Body of pancreas (tissue), 4 donors: ENCODE measurements at regions not wholly inside any gene's neighbourhood (a gene's known extent, or its start where the extent isn't known, plus 50 kb on each side); places are given as distances from the start of the nearest gene placed in this dataset.

Source experiments
- ATAC-seq: fragments of 150-250 bp; one replicate; pipeline ENCODE4 v1.9.1; 2016
- DNase-seq, 4 donors: peaks; one replicate each; pipeline ENCODE4 v3.0.0-alpha.2; 2019
- H3K27ac ChIP-seq, 4 donors: fragments of 200-600 bp; sonication (generic); 1 replicate in 3 of 4; 2 replicates in 1 of 4; pipeline versions ENCODE4 v1.5.1 to v1.6.1; 2016 to 2019; ENCODE audit warnings: mild to moderate bottlenecking in 1 of 4, mixed read lengths in 1 of 4, moderate library complexity in 1 of 4
- H3K27me3 ChIP-seq, 2 donors: fragments of 200-600 bp; sonication (generic); one replicate each; pipeline ENCODE4 v1.6.0; 2016; ENCODE audit warnings: mild to moderate bottlenecking in 1 of 2
- H3K36me3 ChIP-seq, 2 donors: fragments of 200-600 bp; sonication (generic); replicated peaks in 1 of 2; 2 replicates each; pipeline ENCODE4 v1.5.1; 2016; ENCODE audit warnings: low read depth in 2 of 2; ENCODE audit not compliant: insufficient read depth in 1 of 2
- H3K4me1 ChIP-seq: fragments of 200-600 bp; sonication (generic); one replicate; pipeline ENCODE4 v1.6.0; 2016
- H3K4me3 ChIP-seq, 2 donors: fragments of 200-600 bp; sonication (generic); 1 replicate in 1 of 2; 2 replicates in 1 of 2; pipeline ENCODE4 v1.5.1; 2016 to 2019
- H3K9me3 ChIP-seq, 3 donors: fragments of 200-600 bp; sonication (generic); 1 replicate in 2 of 3; 2 replicates in 1 of 3; pipeline ENCODE4 v1.5.1; 2016
- CTCF ChIP-seq, 7 experiments: fragments of 450-650 bp in 4 of 7; fragments of 200-600 bp in 3 of 7; sonication (generic) in 3 of 7; IDR thresholded peaks; one replicate each; pipeline ENCODE4 v1.5.1; 2016 to 2019; ENCODE audit warnings: antibody characterized with exemption in 7 of 7
- POLR2A ChIP-seq, 3 donors: fragments of 450-650 bp; IDR thresholded peaks; one replicate each; pipeline ENCODE4 v1.6.1; 2016; ENCODE audit warnings: antibody characterized with exemption in 3 of 3, mild to moderate bottlenecking in 2 of 3
- WGBS, 2 donors: methylation state at CpG; one replicate each; pipeline ENCODE4 v1.1.5; 2017; 5-methylcytosine and 5-hydroxymethylcytosine counted together
- intact Hi-C: fragments of 100-400 bp; cut with DNase I; formaldehyde crosslinking; loops from one replicate; pipeline ENCODE4 v1.15.1; 2023

GRCh38 chr3:35944926-35945710, 305.8 kb downstream of the ARPP21 start:
- Histone ChIP-seq H3K4me1 (no peaks in the 10 kb centered on the region), H3K4me3 (no peak overlapping the region), H3K27me3 (no peaks in the 10 kb centered on the region), H3K9me3 (no peaks in the 10 kb centered on the region), H3K27ac (no peak overlapping the region), H3K36me3 (no peaks in the 10 kb centered on the region)
- intact Hi-C loops = no loop called here
- DNase-seq (no peak), ATAC-seq (no peak)
- WGBS, 2 donors = 66 to 79% methylated on average over 2 of the region's 2 CpGs
- TF ChIP-seq POLR2A (IDR thresholded peaks at IDR 0.05) (no peak), CTCF (IDR thresholded peaks at IDR 0.05) (no peak)

GRCh38 chr3:35946121-35946853, 307.0 kb downstream of the ARPP21 start:
- no peaks in the 10 kb centered on the region for H3K27me3 ChIP-seq
- H3K36me3 ChIP-seq = no peaks in the 10 kb centered on the region
- H3K27ac ChIP-seq = no peak overlapping the region
- ATAC-seq (no peak), DNase-seq (no peak)
- no peak overlapping the region for H3K4me3 ChIP-seq
- intact Hi-C loops = no loop called here
- TF ChIP-seq POLR2A (IDR thresholded peaks at IDR 0.05) (no peak), CTCF (IDR thresholded peaks at IDR 0.05) (peak in 3 of 7 experiments; percentile 15 to 19 (median 19))
- WGBS, 2 donors = 30 to 35% methylated on average over 8 of the region's 8 CpGs
- no peaks in the 10 kb centered on the region for H3K9me3 ChIP-seq
- H3K4me1 ChIP-seq = no peaks in the 10 kb centered on the region

- DNase-seq (peak in 1 of 4 donors; percentile 3), ATAC-seq (no peak)
- TF ChIP-seq POLR2A (IDR thresholded peaks at IDR 0.05) (no peak), CTCF (IDR thresholded peaks at IDR 0.05) (no peak)
- intact Hi-C loops = no loop called here
- Histone ChIP-seq H3K27ac (no peak overlapping the region), H3K4me3 (no peak overlapping the region), H3K27me3 (no peaks in the 10 kb centered on the region), H3K9me3 (no peaks in the 10 kb centered on the region), H3K4me1 (no peaks in the 10 kb centered on the region), H3K36me3 (no peaks in the 10 kb centered on the region)
- 59 to 67% methylated on average over 2 of the region's 2 CpGs for WGBS, 2 donors
These were observed 307.7 kb downstream of the ARPP21 start for GRCh38 chr3:35946854-35947515.

- intact Hi-C loops = no loop called here
- Histone ChIP-seq H3K27me3 (no peaks in the 10 kb centered on the region), H3K36me3 (no peaks in the 10 kb centered on the region), H3K27ac (no peak overlapping the region), H3K4me1 (no peaks in the 10 kb centered on the region), H3K4me3 (no peak overlapping the region), H3K9me3 (no peaks in the 10 kb centered on the region)
- ATAC-seq (no peak), DNase-seq (no peak)
- TF ChIP-seq CTCF (IDR thresholded peaks at IDR 0.05) = no peak
- no peak for TF ChIP-seq POLR2A (IDR thresholded peaks at IDR 0.05)
- 61 to 77% methylated on average over 1 of the region's 1 CpG for WGBS, 2 donors
These were observed 310.7 kb downstream of the ARPP21 start for GRCh38 chr3:35950021-35950420.
